GM23338 (cell line): ENCODE measurements at regions not wholly inside any gene's neighbourhood (a gene's known extent, or its start where the extent isn't known, plus 50 kb on each side); places are given as distances from the start of the nearest gene placed in this dataset.

Source experiments
- ATAC-seq: fragments of 200-7000 bp; cut with Tn5 transposase; 3 replicates; pipeline ENCODE4 v1.9.1; 2020
- DNase-seq: peaks from one replicate; pipeline ENCODE4 v3.0.0-alpha.2; 2015; ENCODE audit warnings: low spot score
- H2AFZ ChIP-seq: fragments of 200-600 bp; sonication (generic); 2 replicates; pipeline ENCODE4 v1.8.0; 2016; ENCODE audit warnings: antibody characterized with exemption, mild to moderate bottlenecking, moderate library complexity
- H3F3A ChIP-seq: fragments of 200-600 bp; sonication (generic); replicated peaks from 2 replicates; pipeline ENCODE4 v1.8.0; 2017; ENCODE audit warnings: antibody characterized with exemption, mixed run types, low read depth
- H3K27ac ChIP-seq: fragments of 200-600 bp; sonication (generic); 2 replicates; pipeline ENCODE4 v1.6.1; 2016; ENCODE audit warnings: low read depth
- H3K27me3 ChIP-seq: fragments of 200-600 bp; sonication (generic); 2 replicates; pipeline ENCODE4 v1.8.0; 2016; ENCODE audit warnings: mild to moderate bottlenecking, mixed run types, moderate library complexity; ENCODE audit not compliant: insufficient read depth
- H3K36me3 ChIP-seq: fragments of 200-600 bp; sonication (generic); 2 replicates; pipeline ENCODE4 v1.8.0; 2016; ENCODE audit warnings: mild to moderate bottlenecking; ENCODE audit not compliant: insufficient read depth
- H3K4me1 ChIP-seq: fragments of 200-600 bp; sonication (generic); 2 replicates; pipeline ENCODE4 v1.8.0; 2016; ENCODE audit warnings: mild to moderate bottlenecking, moderate library complexity; ENCODE audit not compliant: insufficient read depth
- H3K4me2 ChIP-seq: fragments of 200-600 bp; sonication (generic); 2 replicates; pipeline ENCODE4 v1.7.1; 2017; ENCODE audit warnings: mixed run types
- H3K4me3 ChIP-seq: fragments of 200-600 bp; sonication (generic); 2 replicates; pipeline ENCODE4 v1.6.1; 2016; ENCODE audit warnings: mixed run types
- H3K79me2 ChIP-seq: fragments of 200-600 bp; sonication (generic); replicated peaks from 2 replicates; pipeline ENCODE4 v1.8.0; 2017; ENCODE audit warnings: mild to moderate bottlenecking; ENCODE audit not compliant: insufficient read depth
- H3K9me2 ChIP-seq: fragments of 200-600 bp; sonication (generic); 2 replicates; pipeline ENCODE4 v1.8.0; 2017; ENCODE audit not compliant: insufficient read depth
- H4K20me1 ChIP-seq: fragments of 200-600 bp; sonication (generic); replicated peaks from 2 replicates; pipeline ENCODE4 v1.8.0; 2017; ENCODE audit warnings: mild to moderate bottlenecking; ENCODE audit not compliant: insufficient read depth
- H3K27ac Mint-ChIP-seq: 2 replicates; pipeline ENCODE4 v1.8.0; 2020; ENCODE audit warnings: inconsistent platforms, mild to moderate bottlenecking, moderate library complexity, mixed read lengths
- H3K27me3 Mint-ChIP-seq: 3 replicates; pipeline ENCODE4 v1.8.0; 2022; ENCODE audit warnings: low read depth, mild to moderate bottlenecking, moderate library complexity, mixed read lengths, inconsistent platforms; ENCODE audit not compliant: insufficient read depth, poor library complexity
- H3K36me3 Mint-ChIP-seq: 3 replicates; pipeline ENCODE4 v1.8.0; 2021; ENCODE audit warnings: low read depth, mild to moderate bottlenecking, inconsistent platforms, moderate library complexity, mixed read lengths
- H3K4me1 Mint-ChIP-seq: 3 replicates; pipeline ENCODE4 v1.8.0; 2020; ENCODE audit warnings: mild to moderate bottlenecking, inconsistent platforms, mixed read lengths
- H3K4me3 Mint-ChIP-seq: 3 replicates; pipeline ENCODE4 v1.8.0; 2021; ENCODE audit warnings: moderate library complexity, mild to moderate bottlenecking, inconsistent platforms, mixed read lengths
- H3K9me3 Mint-ChIP-seq: 3 replicates; pipeline ENCODE4 v1.8.0; 2020; ENCODE audit warnings: moderate library complexity, mild to moderate bottlenecking, inconsistent platforms, mixed read lengths
- CREB1 ChIP-seq: fragments of 250-450 bp; sonication (Bioruptor Pico); IDR thresholded peaks from 2 replicates; pipeline ENCODE4 v1.5.0; 2020; ENCODE audit warnings: low read depth, mild to moderate bottlenecking, moderate library complexity
- CTCF ChIP-seq, 2 experiments: fragments of 200-600 bp in 1 of 2; sonication (generic) in 1 of 2; conservative IDR thresholded peaks; 2 replicates each; pipeline versions ENCODE4 v1.5.1 to v1.6.1; 2016 to 2017; ENCODE audit warnings: antibody characterized with exemption in 2 of 2, low read depth in 2 of 2, mild to moderate bottlenecking in 2 of 2, moderate library complexity in 1 of 2
- EZH2 ChIP-seq: fragments of 200-600 bp; sonication (generic); IDR thresholded peaks from one replicate; pipeline ENCODE4 v1.8.0; 2017; ENCODE audit warnings: antibody characterized with exemption, mild to moderate bottlenecking, low read depth; ENCODE audit not compliant: unreplicated experiment
- EZH2phosphoT487 ChIP-seq: fragments of 200-600 bp; sonication (generic); IDR thresholded peaks from one replicate; pipeline ENCODE4 v1.8.1; 2018; ENCODE audit warnings: antibody characterized with exemption; ENCODE audit not compliant: unreplicated experiment
- JUNB ChIP-seq: IDR thresholded peaks from one replicate; pipeline ENCODE4 v1.6.1; 2016; ENCODE audit warnings: antibody characterized with exemption; ENCODE audit not compliant: unreplicated experiment
- POLR2AphosphoS5 ChIP-seq: IDR thresholded peaks from 2 replicates; pipeline ENCODE4 v1.6.1; 2016; ENCODE audit warnings: antibody characterized with exemption, low read depth
- REST ChIP-seq: IDR thresholded peaks from one replicate; pipeline ENCODE4 v1.6.1; 2018; ENCODE audit warnings: antibody characterized with exemption; ENCODE audit not compliant: unreplicated experiment
- STAT1 ChIP-seq: IDR thresholded peaks from one replicate; pipeline ENCODE4 v1.6.1; 2016; ENCODE audit warnings: antibody characterized with exemption; ENCODE audit not compliant: unreplicated experiment
- ZNF331 ChIP-seq: fragments of 250-450 bp; sonication (Bioruptor Pico); IDR thresholded peaks from 2 replicates; pipeline ENCODE4 v1.5.0; 2020; ENCODE audit warnings: low read depth, mild to moderate bottlenecking, moderate library complexity
- TF ChIP-seq, protein P1 (sequence below): IDR thresholded peaks from 2 replicates; pipeline ENCODE4 v1.6.1; 2016; ENCODE audit warnings: antibody characterized with exemption

- Mint-ChIP-seq H3K9me3 (peaks cover 76% of the 10 kb centered on the region), H3K4me1 (peaks cover 4% of the 10 kb centered on the region; the same call in 2 of the 3 replicates), H3K36me3 (peaks cover 31% of the 10 kb centered on the region), H3K27ac (no peak overlapping the region), H3K4me3 (no peak overlapping the region), H3K27me3 (peaks cover 4% of the 10 kb centered on the region)
- no peak overlapping the region for H3K4me3 ChIP-seq
- ATAC-seq, result no peak
- no peak overlapping the region for H3K4me2 ChIP-seq
- H3K4me1 ChIP-seq, result 0 out of 2 replicates have a peak, but pooled peaks cover 3% of the 10 kb centered on the region
- no peaks in the 10 kb centered on the region for H4K20me1 ChIP-seq
- H3K79me2 ChIP-seq, result no peaks in the 10 kb centered on the region
- H3K27ac ChIP-seq, result no peak overlapping the region
- H3F3A ChIP-seq, result no peaks in the 10 kb centered on the region
- H3K9me2 ChIP-seq, result no peaks in the 10 kb centered on the region
- no peaks in the 10 kb centered on the region for H3K27me3 ChIP-seq
- no peak overlapping the region; the same call in 1 of the 2 replicates for H2AFZ ChIP-seq
- no peak for DNase-seq
- peaks cover 12% of the 10 kb centered on the region for H3K36me3 ChIP-seq
- TF ChIP-seq JUNB (no peak), POLR2AphosphoS5 (no peak), CREB1 (CRISPR knock-in tag) (no peak), REST (no peak), ZNF331 (no peak), STAT1 (no peak), EZH2phosphoT487 (no peak)
- TF ChIP-seq, protein P1, sequence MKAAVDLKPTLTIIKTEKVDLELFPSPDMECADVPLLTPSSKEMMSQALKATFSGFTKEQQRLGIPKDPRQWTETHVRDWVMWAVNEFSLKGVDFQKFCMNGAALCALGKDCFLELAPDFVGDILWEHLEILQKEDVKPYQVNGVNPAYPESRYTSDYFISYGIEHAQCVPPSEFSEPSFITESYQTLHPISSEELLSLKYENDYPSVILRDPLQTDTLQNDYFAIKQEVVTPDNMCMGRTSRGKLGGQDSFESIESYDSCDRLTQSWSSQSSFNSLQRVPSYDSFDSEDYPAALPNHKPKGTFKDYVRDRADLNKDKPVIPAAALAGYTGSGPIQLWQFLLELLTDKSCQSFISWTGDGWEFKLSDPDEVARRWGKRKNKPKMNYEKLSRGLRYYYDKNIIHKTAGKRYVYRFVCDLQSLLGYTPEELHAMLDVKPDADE, result no peak
These were observed 151.3 kb upstream of the SOX11 start for GRCh38 chr2:5540856-5541255.

GRCh38 chr2:5544205-5544786 is 147.9 kb upstream of the SOX11 start:
- Mint-ChIP-seq H3K36me3 (peaks cover 25% of the 10 kb centered on the region), H3K9me3 (peaks cover 78% of the 10 kb centered on the region), H3K27me3 (peaks cover 2% of the 10 kb centered on the region), H3K4me1 (no peaks in the 10 kb centered on the region; the same call in 2 of the 3 replicates), H3K4me3 (no peak overlapping the region), H3K27ac (no peak overlapping the region)
- no peak for ATAC-seq
- peak; percentile 7 for DNase-seq
- Histone ChIP-seq H3K36me3 (peaks cover 12% of the 10 kb centered on the region), H3K27me3 (no peaks in the 10 kb centered on the region), H3K9me2 (no peaks in the 10 kb centered on the region; the same call in 1 of the 2 replicates), H3K79me2 (no peaks in the 10 kb centered on the region), H2AFZ (no peak overlapping the region), H4K20me1 (no peaks in the 10 kb centered on the region), H3K4me3 (no peak overlapping the region), H3K27ac (no peak overlapping the region), H3F3A (no peaks in the 10 kb centered on the region), H3K4me1 (0 out of 2 replicates have a peak, but pooled peaks cover 8% of the 10 kb centered on the region), H3K4me2 (no peak overlapping the region)
- TF ChIP-seq EZH2, result no peak
- no peak for TF ChIP-seq CTCF (conservative IDR thresholded peaks at IDR 0.05; ENCODE audit: low read depth in 2 of 2)
- TF ChIP-seq JUNB, result no peak
- TF ChIP-seq POLR2AphosphoS5, result no peak
- no peak for TF ChIP-seq EZH2phosphoT487
